ENCODE measurements at regions not wholly inside any gene's neighbourhood (a gene's known extent, or its start where the extent isn't known, plus 50 kb on each side); places are given as distances from the start of the nearest gene placed in this dataset.

- DNase-seq (ENCODE audit: low read depth) = no peak
Measured at GRCh38 chr2:71814885-71815284, 332.8 kb downstream of the CYP26B1 start.

- DNase-seq (ENCODE audit: low read depth) = peak; percentile 37
Measured at GRCh38 chr2:71813807-71814470, 333.7 kb downstream of the CYP26B1 start.

- no peak for DNase-seq (ENCODE audit: low read depth)
Measured at GRCh38 chr2:71813315-71813714, 334.3 kb downstream of the CYP26B1 start.

GRCh38 chr2:71812736-71813135, 334.9 kb downstream of the CYP26B1 start:
- DNase-seq (ENCODE audit: low read depth) = no peak

GRCh38 chr2:71811726-71812125, 335.9 kb downstream of the CYP26B1 start:
- no peak for DNase-seq (ENCODE audit: low read depth)

GRCh38 chr2:71811157-71811556, 336.5 kb downstream of the CYP26B1 start:
- DNase-seq (ENCODE audit: low read depth) = no peak

GRCh38 chr2:71807581-71808451, 339.8 kb downstream of the CYP26B1 start:
- no peak for DNase-seq (ENCODE audit: low read depth)

- DNase-seq (ENCODE audit: low read depth) = no peak
Measured at GRCh38 chr2:71806432-71806831, 341.2 kb downstream of the CYP26B1 start.

- peak; percentile 54 for DNase-seq (ENCODE audit: low read depth)
Measured at GRCh38 chr2:71804281-71804751, 343.3 kb downstream of the CYP26B1 start.

- DNase-seq (ENCODE audit: low read depth) = no peak
Measured at GRCh38 chr2:71803398-71803797, 344.3 kb downstream of the CYP26B1 start.

- DNase-seq (ENCODE audit: low read depth) = no peak
Measured at GRCh38 chr2:71802556-71802955, 345.1 kb downstream of the CYP26B1 start.

GRCh38 chr2:71801969-71802368, 345.7 kb downstream of the CYP26B1 start:
- peak; percentile 66 for DNase-seq (ENCODE audit: low read depth)

- DNase-seq (ENCODE audit: low read depth) = no peak
Measured at GRCh38 chr2:71801556-71801955, 346.1 kb downstream of the CYP26B1 start.

- DNase-seq (ENCODE audit: low read depth) = no peak
Measured at GRCh38 chr2:71800851-71801250, 346.8 kb downstream of the CYP26B1 start.

- DNase-seq (ENCODE audit: low read depth) = no peak
Measured at GRCh38 chr2:71800106-71800809, 346.9 kb downstream of the DYSF start.

- no peak for DNase-seq (ENCODE audit: low read depth)
Measured at GRCh38 chr2:71799013-71799575, 345.7 kb downstream of the DYSF start.

GRCh38 chr2:71798266-71799012, 345.1 kb downstream of the DYSF start:
- peak; percentile 29 for DNase-seq (ENCODE audit: low read depth)

- no peak for DNase-seq (ENCODE audit: low read depth)
Measured at GRCh38 chr2:71797035-71797810, 343.9 kb downstream of the DYSF start.

GRCh38 chr2:71796174-71796593, 342.8 kb downstream of the DYSF start:
- DNase-seq (ENCODE audit: low read depth) = peak; percentile 83

- no peak for DNase-seq (ENCODE audit: low read depth)
Measured at GRCh38 chr2:71795486-71795885, 342.1 kb downstream of the DYSF start.
